Activated naive CD4-positive, alpha-beta T cell treated with anti-CD3 and anti-CD28 coated beads, Interleukin-2, amount 50 U/mL, for 16 hours (primary cell): ENCODE measurements at regions not wholly inside any gene's neighbourhood (a gene's known extent, or its start where the extent isn't known, plus 50 kb on each side); places are given as distances from the start of the nearest gene placed in this dataset.
A peak's percentile ranks its signal among the peaks of the same experiment; 100 is the strongest.

Source experiments
- DNase-seq: peaks from one replicate; pipeline ENCODE4 v3.0.0-alpha.2; 2020

- DNase-seq: peak; percentile 5
These were observed 50.8 kb downstream of the PPIAL4E start for GRCh38 chr1:144322598-144322997.
